Ovary (tissue), 1 donor: ENCODE measurements at regions not wholly inside any gene's neighbourhood (a gene's known extent, or its start where the extent isn't known, plus 50 kb on each side); places are given as distances from the start of the nearest gene placed in this dataset.

ENCODE experiments used
- EP300 ChIP-seq: sonication (generic); formaldehyde crosslinking; IDR thresholded peaks from one replicate; pipeline ENCODE4 v1.6.1; 2017; ENCODE audit warnings: antibody characterized with exemption
- POLR2A ChIP-seq: fragments of 450-650 bp; IDR thresholded peaks from one replicate; pipeline ENCODE4 v1.6.1; 2017; ENCODE audit warnings: antibody characterized with exemption, mild to moderate bottlenecking, moderate library complexity

DNA sequence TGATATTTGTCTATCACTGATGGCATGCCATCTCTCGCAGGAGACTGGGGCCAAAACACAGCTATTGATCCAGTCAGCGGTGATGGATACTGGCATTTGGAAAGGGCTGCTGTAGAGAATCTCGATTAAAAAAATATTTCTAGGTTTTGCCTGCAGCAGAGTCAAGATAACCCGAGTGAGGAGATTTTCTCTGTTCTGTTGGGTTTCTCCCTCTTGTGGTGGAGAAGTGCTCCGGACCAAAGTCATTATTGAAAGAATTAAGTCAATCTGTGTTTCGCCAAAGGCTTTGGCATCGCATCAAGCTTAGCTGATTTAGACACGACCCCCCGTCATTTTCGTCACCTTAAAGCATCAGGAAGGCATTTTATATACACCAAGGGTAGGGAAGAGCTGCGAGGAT lies 97.1 kb upstream of the IRX2 start:
- no peak for TF ChIP-seq EP300
- no peak for TF ChIP-seq POLR2A
